ENCODE measurements at regions not wholly inside any gene's neighbourhood (a gene's known extent, or its start where the extent isn't known, plus 50 kb on each side); places are given as distances from the start of the nearest gene placed in this dataset.
A peak's percentile ranks its signal among the peaks of the same experiment; 100 is the strongest.
"Not testable (repeated sequence)": the region's sequence is repeated elsewhere in the genome, so short reads cannot be mapped to it uniquely, and the experiment has no call there.

DNA sequence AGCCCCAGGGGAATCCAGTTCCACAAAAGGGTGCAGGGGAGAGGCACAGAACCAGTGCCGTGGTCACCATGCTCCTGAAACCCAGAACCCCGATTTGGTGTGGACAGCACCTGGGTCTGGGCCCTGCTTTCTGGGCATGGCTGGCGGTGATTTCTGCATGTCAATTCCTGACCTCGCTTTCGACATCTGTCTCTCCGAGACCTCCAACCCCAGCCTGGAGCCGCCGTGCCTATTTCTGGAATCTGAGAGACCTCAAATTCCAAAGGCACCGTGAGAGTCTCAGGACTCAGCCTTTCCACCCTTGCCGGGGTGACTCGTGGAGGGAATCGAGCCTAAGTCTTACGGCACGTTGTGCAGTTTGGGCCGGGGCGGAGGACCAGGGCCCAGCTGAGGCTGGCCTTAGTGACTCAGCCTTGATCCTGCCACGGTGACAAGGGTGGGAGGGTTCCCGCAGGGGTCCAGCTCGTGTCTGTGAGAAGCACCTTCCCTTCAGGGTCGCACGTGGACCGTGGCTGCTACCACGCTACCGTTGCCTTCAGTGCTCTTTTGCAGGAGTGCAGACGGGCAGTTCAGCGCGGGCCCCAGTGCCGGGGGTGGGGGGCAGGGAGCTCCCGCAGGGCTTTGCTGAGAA, 133.7 kb downstream of the PXDC1 start:
- no peak for DNase-seq (ENCODE audit: low read depth)

DNA sequence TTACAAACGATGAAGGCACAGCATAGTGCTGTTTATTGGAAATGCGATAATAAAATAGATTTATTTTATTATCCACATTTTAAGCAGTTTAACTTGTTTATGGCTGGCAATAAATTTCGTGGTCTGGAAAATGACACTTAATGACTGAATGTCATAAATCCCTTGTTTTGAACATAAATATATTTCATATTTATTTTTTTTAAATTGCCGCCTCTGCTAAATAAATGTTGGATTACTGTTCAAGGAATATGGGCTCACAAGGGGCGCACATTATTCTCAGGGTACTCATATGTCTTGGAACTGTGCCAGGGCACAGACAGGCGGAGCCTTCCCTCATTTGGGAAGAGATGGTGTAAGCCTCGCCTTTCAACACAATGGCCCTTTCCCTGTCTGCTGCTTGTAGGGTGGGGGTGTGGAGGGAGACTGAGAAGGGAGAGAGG, 134.3 kb downstream of the PXDC1 start:
- no peak for DNase-seq (ENCODE audit: low read depth)

DNA sequence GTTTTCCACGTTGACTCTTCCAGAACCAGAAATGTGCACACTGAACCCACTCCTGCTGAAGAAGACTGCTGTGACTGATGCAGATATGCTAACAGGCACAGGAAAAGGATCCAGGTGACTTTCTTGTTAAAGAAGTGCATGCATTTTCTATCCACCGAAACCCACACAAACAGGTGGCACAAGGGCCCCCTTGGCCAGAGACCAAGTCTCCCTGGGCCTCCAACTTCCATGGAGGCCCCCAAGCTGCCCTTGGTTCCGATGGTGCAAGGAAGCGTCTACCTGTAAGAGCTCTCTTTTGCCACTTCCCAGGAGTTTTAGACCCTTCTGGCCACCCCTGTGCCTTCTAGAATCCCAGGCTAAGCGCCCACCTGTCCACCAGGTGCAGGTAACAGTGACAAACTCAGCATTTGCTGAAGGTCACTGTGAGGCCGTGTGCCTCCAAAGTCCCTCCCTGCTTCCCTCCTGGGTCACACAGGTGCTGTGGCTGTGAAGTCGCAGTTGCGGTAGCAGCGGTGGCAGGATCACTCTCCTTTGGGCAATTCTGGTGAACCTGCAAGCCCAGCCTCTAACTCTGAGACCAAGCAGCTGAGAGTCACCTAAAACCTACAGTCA, 134.8 kb downstream of the PXDC1 start:
- DNase-seq (ENCODE audit: low read depth) = no peak

DNA sequence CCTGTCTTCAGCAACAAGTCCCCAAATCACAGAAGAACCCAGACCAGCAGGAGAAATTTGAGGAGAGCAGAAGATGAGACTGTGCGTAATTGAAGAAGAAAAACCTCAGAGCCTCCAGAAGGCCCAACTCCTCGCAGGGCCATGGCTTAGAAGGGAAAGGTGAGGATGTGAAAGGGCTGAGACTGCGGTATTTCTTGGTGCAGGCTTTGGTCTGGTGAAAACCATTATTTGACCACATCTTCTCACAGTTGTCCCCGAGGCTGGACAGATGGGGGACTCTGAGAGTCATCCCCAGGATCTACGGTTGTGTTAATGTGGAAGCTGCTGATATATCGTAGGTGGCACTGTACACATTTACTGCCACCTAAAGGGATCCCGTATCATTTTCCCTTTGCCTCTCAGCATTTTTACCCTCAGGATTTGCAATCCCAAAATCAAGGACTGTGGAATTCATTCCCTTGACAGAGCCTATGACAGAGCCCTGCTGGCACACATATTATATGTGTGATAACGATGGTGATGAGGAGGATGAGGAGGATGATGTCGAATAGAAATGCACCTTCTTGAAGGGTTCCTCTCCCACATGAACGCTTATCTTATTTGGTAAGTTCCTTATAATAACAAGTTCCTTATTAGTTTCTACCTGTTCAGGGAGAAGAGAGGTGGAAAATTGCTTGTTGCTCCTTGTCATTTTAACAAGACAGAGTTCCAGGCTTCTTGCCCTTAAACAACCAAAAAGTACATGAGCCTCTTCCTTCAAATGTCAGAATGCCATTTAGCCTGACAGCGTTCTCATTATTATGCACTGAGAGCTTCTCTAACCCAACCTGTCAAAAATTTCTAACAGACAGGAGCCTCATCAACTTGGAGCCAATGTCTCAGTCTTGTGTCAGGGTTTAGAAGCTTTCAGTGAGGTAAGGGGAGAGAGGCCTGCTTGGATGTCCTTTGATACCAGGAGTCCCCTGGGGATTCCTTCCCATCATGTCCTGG, 135.8 kb downstream of the PXDC1 start:
- no peak for DNase-seq (ENCODE audit: low read depth)

DNA sequence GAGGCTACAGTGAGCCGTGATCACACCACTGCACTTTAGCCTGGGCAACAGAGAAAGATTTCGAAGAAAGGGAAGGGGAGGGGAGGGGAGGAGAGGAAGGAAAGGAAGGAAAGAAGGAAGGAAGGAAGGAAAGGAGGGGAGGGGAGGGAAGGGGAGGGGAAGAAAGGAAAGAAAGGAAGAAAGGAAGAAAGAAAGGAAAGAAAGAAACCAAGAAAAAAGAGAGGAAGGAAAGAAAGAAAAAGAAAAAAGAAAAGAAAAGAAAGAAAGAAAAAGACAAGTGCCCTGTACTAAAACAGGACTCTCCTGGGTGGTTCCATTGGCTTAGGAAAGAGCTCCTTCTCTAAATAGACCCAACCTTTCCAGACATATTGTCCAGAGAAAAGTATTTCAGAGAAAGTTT, 136.6 kb downstream of the PXDC1 start:
- no peak for DNase-seq (ENCODE audit: low read depth)

DNA sequence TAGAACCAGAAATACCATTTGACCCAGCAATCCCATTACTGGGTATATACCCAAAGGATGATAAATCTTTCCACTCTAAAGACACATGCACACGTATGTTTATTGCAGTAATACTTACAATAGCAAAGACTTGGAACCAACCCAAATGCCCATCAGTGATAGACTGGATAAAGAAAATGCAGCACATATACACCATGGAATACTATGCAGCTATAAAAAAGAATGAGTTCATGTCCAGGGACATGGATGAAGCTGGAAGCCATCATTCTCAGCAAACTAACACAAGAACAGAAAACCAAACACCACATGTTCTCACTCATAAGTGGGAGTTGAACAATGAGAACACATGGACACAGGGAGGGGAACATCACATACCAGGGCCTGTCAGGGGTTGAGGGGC, 137.9 kb downstream of the PXDC1 start:
- DNase-seq (ENCODE audit: low read depth) = not testable (repeated sequence)

DNA sequence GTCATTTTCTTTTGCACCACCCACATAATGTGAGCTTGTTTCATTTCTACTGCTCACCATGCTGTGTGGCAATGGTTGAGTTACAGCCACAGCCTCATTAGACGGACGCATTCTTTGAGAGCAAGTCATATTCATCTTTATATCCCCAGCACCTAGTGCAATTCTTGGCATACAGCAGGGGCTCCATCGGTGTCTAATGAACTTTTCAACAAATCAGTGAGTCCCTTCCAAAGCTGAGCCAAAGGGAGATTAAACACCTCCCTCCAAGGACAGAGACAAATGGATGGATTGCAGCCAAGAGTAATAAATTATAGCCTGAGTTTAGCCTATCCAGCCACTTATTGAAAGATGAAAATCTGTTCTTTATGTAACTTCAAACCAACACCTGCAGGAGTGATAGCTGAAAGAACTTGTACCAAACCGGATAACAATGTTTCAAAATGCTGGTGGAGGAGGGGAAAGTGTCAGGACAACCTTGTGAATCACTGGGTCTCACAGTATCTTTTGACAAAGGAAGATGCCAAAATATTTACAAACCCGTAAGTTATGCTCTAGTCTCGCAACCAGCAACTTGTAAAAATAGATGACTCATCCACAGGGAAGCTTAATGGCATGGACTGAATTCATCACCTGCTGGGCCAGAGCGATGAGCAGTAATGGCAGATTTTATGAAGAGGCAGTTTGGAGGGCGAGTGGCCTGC, 139.0 kb downstream of the PXDC1 start:
- DNase-seq (ENCODE audit: low read depth) = peak; percentile 96

DNA sequence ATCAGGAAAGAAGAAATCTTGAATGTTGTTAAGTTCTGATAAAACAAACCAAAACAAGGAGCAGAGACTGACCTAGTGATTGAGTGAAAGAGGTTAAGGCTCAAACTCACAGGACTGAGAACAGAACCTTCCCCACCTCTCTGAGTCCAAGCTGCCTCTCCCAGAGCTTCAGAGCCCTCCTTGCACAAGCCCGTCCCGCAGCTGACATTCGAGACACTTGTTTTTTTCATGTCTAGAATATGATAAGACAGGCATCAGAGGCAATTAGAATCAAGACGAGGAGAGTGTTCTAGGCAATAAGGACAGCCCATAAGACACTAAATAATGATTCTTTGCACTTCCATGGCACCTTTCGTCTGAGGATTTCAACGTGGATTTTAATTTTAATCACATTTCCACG, 140.6 kb downstream of the PXDC1 start:
- DNase-seq (ENCODE audit: low read depth) = no peak

DNA sequence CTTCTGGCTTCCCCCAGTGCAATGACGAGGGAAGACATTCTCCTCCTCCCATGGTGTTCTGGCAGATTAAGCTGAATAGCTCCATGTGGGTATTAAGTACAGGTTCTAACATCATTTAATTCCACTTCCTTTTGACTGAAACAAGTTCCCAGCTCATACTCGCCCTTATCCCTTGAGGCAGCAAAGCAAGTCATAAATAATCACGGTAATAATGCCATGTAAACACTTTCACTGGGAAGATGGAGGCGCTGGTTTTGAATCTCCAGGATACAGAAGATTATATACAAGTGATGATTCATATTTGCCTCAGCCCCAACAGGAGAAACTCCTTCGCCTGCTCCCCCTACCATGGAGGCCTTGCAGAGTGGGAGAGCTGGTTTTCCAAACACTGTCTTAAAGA, 141.3 kb downstream of the PXDC1 start:
- DNase-seq (ENCODE audit: low read depth) = peak; percentile 93

DNA sequence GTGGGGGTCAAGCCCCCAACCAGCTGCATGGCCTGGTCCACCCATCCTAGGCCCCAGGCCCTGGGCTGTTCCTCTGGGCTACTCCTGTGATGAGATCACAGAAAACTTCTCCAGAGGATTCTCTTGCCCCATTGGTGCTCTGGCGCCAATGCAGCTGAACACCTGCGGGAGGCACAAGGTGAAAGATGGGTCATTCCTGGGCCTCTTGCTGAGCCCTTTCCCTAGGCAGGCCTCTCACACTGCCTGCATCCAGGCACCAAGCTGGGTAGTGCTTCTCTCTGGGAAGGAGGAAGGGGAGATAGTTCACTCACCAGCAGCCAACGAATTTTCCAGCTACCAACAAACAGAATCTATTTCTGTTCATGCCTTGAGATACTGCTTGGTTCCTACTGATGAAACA, 142.1 kb downstream of the PXDC1 start:
- DNase-seq (ENCODE audit: low read depth) = no peak

DNA sequence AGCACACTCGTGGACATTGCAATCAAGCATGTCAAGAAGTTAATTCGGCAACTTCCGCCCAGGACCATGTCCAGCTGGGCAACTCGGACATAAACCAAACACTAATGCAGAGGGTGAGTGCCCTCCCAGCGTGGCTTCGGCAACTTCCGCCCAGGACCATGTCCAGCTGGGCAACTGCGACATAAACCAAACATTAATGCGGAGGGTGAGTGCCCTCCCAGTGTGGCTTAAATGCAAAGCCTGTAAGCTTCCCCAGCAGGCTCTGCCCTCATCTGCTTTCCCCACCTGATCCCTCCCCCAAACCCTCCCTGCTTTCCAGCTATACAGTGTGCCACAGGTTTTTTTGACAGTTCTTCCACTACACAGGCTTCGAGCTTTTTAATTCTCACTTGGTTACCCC, 143.4 kb downstream of the PXDC1 start:
- no peak for DNase-seq (ENCODE audit: low read depth)

DNA sequence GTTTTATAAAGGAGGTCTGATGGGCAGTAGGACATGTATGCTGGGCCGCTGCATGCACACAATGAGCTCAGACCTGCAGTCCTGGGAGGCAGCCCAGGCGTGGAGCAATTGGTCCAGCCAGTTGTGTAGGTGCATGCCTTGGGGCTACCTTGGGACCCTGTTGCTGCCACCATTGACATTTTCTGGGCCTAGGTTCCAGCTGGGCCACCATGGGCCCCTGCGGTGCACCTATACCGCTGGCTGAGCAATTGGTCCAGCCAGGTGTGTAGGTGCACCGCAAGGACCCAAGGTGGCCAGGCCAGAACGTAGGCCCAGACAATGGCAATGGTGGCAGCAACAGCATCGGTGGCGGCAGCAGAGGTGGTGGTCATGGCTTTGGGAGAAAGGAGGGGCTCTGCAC, 143.9 kb downstream of the PXDC1 start:
- DNase-seq (ENCODE audit: low read depth) = no peak

DNA sequence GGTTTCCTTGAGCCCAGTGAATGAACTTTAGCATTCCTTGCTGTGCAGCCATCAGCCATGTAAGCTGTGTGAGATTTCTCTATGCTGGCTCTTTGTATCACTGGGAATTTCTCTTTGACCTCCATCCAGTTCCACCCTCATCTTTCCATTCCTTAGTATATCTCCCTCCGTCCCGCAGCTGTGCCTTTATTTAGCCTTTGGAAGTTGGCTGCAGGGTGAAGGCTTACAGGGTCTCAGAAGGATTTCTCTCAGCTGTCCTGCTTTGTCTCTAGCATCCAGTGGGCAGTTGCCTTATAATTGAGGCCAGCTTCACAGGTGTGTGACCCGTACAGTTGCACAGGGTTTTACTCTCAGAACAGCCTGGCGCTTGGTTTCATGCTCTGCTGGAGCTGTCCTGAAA, 144.3 kb downstream of the PXDC1 start:
- DNase-seq (ENCODE audit: low read depth) = no peak

DNA sequence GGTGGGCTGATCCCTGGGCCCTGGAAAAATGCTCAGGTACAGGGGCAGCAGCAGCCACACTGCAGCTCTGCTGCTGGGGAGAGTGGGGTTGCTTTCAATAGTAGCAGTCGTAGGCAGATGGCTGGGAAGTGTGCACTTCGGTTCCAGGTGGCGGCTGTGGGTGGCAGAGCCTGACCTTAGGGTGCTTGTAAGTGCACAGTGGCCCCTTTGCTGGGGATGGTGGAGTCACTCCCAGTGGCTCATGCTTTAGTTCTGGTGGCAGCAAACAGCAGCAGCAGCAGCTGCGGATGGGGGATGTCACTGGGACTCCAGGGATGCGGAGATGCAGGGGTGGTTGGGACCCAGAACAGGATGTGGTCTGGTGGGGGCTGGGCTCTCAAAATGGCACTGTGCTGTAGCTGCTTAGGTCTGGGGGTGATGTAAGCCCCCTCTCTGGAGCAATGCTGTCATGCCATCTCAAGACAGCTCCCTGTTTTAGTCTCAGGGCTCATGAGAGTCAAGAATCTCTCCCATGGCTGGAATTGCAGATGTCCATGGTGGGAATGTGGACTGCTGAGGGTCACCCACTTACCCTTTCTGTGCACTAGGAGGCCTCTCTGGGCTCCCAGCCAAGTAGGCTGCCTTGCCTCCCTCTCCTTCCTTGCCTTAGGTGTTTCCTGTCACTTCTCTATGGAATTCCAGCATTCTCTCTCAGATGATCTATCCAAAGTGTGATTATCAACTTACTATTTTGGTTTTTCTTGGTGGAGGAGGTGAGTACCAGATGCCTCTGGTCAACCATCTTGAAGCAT, 146.7 kb upstream of the SLC22A23 start:
- DNase-seq (ENCODE audit: low read depth) = peak; percentile 20

DNA sequence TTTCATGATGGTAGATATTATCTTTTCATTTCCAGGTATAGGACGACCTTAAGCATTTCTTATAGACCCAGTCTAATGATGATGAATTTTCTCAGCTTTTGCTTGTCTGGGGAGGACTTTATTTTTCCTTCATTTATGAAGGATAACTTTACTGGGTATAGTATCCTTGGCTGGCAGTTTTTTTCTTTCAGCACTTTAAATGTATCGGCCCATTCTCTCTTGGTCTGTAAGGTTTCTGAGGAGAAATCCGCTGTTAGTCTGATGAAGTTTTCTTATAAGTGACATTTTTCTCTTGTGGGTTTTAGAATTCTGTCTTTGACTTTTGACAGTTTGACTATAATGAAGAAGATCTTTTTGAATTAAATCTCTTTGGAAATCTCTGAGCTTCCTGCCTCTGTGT, 144.7 kb upstream of the SLC22A23 start:
- DNase-seq (ENCODE audit: low read depth) = no peak

DNA sequence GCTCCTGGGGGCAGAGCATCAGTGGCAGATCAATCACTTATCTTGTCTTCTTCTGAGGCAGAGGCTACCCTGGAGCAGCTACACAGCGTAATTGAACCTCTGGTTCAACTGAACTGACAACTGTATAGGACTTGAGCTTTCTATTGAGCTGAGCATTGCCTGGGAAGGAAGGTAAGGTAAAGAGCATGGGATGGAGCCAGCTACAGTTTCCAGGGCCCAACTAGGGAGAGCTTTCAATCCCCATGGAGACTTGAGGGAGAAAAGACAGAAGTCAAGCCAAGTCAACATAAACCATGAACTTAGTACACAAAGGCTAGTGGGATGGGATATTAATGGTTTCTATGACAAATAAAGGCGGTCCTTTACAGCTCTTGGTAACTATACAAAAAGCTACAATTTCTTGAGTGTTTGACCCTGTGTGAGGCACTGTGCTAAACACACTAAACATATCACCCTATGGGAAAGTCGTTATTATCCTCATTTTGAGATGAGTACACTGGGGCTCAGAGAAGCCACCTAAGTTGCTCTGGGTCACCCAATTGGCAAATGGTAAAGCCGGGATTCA, 140.7 kb upstream of the SLC22A23 start:
- DNase-seq (ENCODE audit: low read depth) = no peak

DNA sequence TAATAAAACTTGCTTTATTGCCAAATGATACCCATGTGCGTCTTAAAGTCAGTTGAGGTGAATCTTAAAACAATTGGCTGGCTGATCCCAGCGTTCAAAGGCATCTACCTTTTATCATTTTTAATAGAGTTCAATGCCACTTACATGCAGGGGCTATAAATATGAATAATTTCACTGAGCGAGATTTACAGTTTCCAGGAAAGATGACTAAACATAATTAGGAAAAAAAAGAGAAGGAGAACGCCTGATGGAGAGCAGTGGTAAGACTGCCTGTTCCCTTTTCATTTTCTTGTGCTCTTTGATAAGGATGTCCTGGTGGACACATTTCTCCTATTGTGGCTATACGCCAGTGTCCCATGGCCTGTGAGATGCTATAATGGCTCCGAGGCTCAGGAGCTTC, 139.9 kb upstream of the SLC22A23 start:
- DNase-seq (ENCODE audit: low read depth) = no peak

DNA sequence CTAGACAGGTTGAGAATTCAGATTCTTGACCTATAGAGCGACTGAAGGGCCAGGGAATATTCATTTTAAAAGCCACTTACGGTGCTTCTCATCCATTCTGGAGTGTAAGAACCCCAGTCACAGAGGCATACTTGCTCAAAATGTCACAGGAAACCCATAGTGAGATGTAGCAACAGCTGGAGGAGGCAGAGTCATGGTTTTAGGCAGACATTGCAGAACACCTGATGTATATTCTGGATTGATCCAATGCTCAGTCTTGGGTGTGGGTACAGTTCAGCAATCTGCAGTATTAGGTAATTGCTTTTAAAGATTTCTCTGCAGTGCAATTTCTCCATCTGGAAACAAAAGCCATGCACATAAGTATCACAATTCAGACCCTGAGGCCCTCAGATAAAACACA, 137.4 kb upstream of the SLC22A23 start:
- no peak for DNase-seq (ENCODE audit: low read depth)

DNA sequence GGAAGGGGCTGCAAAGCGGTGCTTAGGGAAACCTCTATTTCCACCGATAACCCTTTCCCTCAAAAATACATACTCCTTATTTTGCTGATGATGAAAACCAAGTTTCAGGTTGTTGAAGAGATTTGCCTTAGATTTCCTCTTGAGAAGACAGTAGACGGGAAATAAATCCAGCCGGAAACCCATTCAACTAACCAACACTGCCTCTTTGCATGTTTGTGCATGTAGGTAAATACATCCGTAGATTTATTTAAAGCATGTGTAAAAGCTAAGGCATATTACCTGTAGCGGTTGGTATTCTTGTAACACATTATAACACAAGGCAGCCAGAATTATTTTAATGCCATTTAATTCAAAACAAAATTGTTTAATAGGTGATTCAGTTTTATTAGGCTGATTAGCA, 136.3 kb upstream of the SLC22A23 start:
- DNase-seq (ENCODE audit: low read depth) = no peak

DNA sequence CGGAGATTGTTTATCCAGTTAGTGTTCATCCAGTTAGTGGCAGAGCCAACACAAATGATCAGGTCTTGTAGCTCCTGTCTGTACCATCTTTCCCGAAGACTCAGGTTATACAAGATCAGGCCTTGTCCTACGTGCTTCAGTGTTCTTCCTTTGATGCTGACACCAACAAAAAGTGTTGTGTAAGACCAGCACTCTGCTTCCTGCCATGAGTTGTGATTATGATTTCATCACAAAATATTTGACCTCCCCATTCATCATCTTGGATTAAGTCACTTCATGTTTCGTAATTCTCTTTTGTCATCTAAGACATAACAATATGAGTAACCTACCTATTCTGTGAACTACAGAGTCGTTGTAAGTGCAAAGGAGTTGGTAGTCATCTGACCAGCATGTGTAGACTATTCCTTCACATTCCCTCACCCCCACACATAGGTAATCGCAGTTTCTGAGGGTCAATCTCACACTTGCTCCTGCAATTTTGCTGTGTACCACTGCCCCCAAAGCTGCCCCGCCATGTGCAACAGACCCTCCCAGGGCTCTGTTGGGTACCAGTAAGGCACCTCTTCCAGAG, 135.6 kb upstream of the SLC22A23 start:
- peak; percentile 99 for DNase-seq (ENCODE audit: low read depth)

DNA sequence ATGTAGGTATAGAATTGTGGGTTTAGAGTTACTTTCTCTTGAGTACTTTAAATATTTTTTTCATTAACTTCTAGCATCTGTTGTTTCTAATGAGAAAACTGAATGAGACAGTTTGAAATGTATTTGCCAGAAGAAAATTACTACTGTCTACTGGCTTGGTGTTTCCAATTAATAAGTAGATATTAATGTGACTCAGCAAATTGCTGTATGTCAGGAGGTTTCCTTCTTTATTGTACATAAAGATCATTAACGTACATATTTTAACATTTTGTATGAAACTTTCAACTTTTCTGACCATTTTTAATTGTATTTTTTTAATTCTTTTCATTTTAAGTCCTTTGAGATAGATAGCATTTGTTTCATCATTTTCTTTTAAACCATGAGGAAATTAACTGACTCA, 135.1 kb upstream of the SLC22A23 start:
- DNase-seq (ENCODE audit: low read depth) = no peak
